ENCODE measurements at regions not wholly inside any gene's neighbourhood (a gene's known extent, or its start where the extent isn't known, plus 50 kb on each side); places are given as distances from the start of the nearest gene placed in this dataset.

GRCh38 chr22:47295226-47295901, 532.9 kb downstream of the TBC1D22A start:
- Histone ChIP-seq H3K4me3 (no peak overlapping the region), H3K27ac (no peak overlapping the region), H3K4me1 (peaks cover 4 to 17% (median 9%) of the 10 kb centered on the region in 4 donors), H3K9me3 (no peaks in the 10 kb centered on the region), H3K36me3 (no peaks in the 10 kb centered on the region), H3K27me3 (peaks cover 0 to 40% (median 0%) of the 10 kb centered on the region in 3 donors)
- peak in 1 of 2 donors; percentile 17 for DNase-seq
- WGBS, 5 donors: 73 to 81% (median 79%) methylated on average over 15 to 21 of the region's 21 CpGs
- TF ChIP-seq POLR2AphosphoS5 (IDR thresholded peaks at IDR 0.05) (no peak), POLR2A (IDR thresholded peaks at IDR 0.05) (no peak), EP300 (IDR thresholded peaks at IDR 0.05) (no peak)
- intact Hi-C loops (cut with DNase I; ENCODE audit: low total_unique reads): no loop called here

- Histone ChIP-seq H3K27ac (no peak overlapping the region), H3K36me3 (no peaks in the 10 kb centered on the region), H3K4me3 (no peak overlapping the region), H3K9me3 (no peaks in the 10 kb centered on the region), H3K4me1 (peaks cover 4 to 17% (median 9%) of the 10 kb centered on the region in 4 donors), H3K27me3 (peaks cover 0 to 40% (median 0%) of the 10 kb centered on the region in 3 donors)
- intact Hi-C loops (cut with DNase I; ENCODE audit: low total_unique reads): no loop called here
- TF ChIP-seq POLR2A (IDR thresholded peaks at IDR 0.05) (no peak), EP300 (IDR thresholded peaks at IDR 0.05) (no peak), POLR2AphosphoS5 (IDR thresholded peaks at IDR 0.05) (no peak), CTCF (IDR thresholded peaks at IDR 0.05) (no peak)
- WGBS, 5 donors: 50 to 83% (median 74%) methylated on average over 5 of the region's 5 CpGs
- no peak for DNase-seq
Measured at GRCh38 chr22:47294576-47294975, 532.1 kb downstream of the TBC1D22A start.

- no peak overlapping the region for H3K27ac ChIP-seq
- TF ChIP-seq EP300 (IDR thresholded peaks at IDR 0.05) (no peak), CTCF (IDR thresholded peaks at IDR 0.05) (no peak), POLR2AphosphoS5 (IDR thresholded peaks at IDR 0.05) (no peak), POLR2A (IDR thresholded peaks at IDR 0.05) (no peak)
- peaks cover 0 to 44% (median 0%) of the 10 kb centered on the region in 3 donors for H3K27me3 ChIP-seq
- no peak overlapping the region for H3K4me3 ChIP-seq
- intact Hi-C loops (cut with DNase I; ENCODE audit: low total_unique reads): no loop called here
- 65 to 82% (median 69%) methylated on average over 5 to 6 of the region's 6 CpGs for WGBS, 5 donors
- no peaks in the 10 kb centered on the region for H3K36me3 ChIP-seq
- H3K9me3 ChIP-seq: no peaks in the 10 kb centered on the region
- DNase-seq: peak in 1 of 2 donors; percentile 25
- peaks cover 4 to 17% (median 9%) of the 10 kb centered on the region in 4 donors for H3K4me1 ChIP-seq
Measured at GRCh38 chr22:47294222-47294532, 531.7 kb downstream of the TBC1D22A start.

GRCh38 chr22:47293368-47294221, 531.1 kb downstream of the TBC1D22A start:
- DNase-seq: no peak
- intact Hi-C loops (cut with DNase I; ENCODE audit: low total_unique reads): no loop called here
- WGBS, 5 donors: 76 to 83% (median 82%) methylated on average over 18 of the region's 18 CpGs
- Histone ChIP-seq H3K4me1 (peaks cover 4 to 17% (median 9%) of the 10 kb centered on the region in 4 donors), H3K27ac (peak overlapping the region in 4 of 5 donors; percentile 56 to 63 (median 60)), H3K4me3 (no peak overlapping the region), H3K9me3 (no peaks in the 10 kb centered on the region), H3K36me3 (no peaks in the 10 kb centered on the region), H3K27me3 (peaks cover 0 to 50% (median 0%) of the 10 kb centered on the region in 3 donors)
- TF ChIP-seq EP300 (IDR thresholded peaks at IDR 0.05): no peak
- no peak for TF ChIP-seq CTCF (IDR thresholded peaks at IDR 0.05)
- no peak for TF ChIP-seq POLR2AphosphoS5 (IDR thresholded peaks at IDR 0.05)
- no peak for TF ChIP-seq POLR2A (IDR thresholded peaks at IDR 0.05)
